ENCODE measurements at regions not wholly inside any gene's neighbourhood (a gene's known extent, or its start where the extent isn't known, plus 50 kb on each side); places are given as distances from the start of the nearest gene placed in this dataset.
"Not testable (repeated sequence)": the region's sequence is repeated elsewhere in the genome, so short reads cannot be mapped to it uniquely, and the experiment has no call there.

- no peak for TF ChIP-seq DEAF1 (CRISPR knock-in tag; IDR thresholded peaks at IDR 0.05)
- TF ChIP-seq PRPF4 (IDR thresholded peaks at IDR 0.05; ENCODE audit: insufficient read depth, low read depth, low read length, poor library complexity, severe bottlenecking) = no peak
- TF ChIP-seq ZNF232 (CRISPR knock-in tag; IDR thresholded peaks at IDR 0.05) = no peak
- TF ChIP-seq BMI1 (IDR thresholded peaks at IDR 0.05; ENCODE audit: low read length) = no peak
- no peak for TF ChIP-seq ATF2 (CRISPR knock-in tag; IDR thresholded peaks at IDR 0.05)
Measured at GRCh38 chr2:185284696-185285095, 453.9 kb upstream of the FSIP2 start (continued).

GRCh38 chr2:185290012-185290411 is 448.6 kb upstream of the FSIP2 start:
- H3K9me1 ChIP-seq (ENCODE audit: control insufficient read depth, insufficient read depth, low read length); H3K4me2 ChIP-seq (ENCODE audit: insufficient read depth, low read length); POLR2A ChIA-PET; H3K4me1 ChIP-seq (replicated peaks in 1 of 2; ENCODE audit: control insufficient read depth in 2 of 2, insufficient read depth in 2 of 2, low read length in 2 of 2); H3K36me3 ChIP-seq (ENCODE audit: control insufficient read depth, insufficient read depth, low read length); in situ Hi-C loops (cut with MboI); H3K9ac ChIP-seq (ENCODE audit: insufficient read depth in 1 of 2, low read depth in 2 of 2, low read length in 2 of 2); ATAC-seq; CTCF ChIA-PET (ENCODE audit: low intra/inter-chr PET ratio); H3K9me3 ChIP-seq (replicated peaks; ENCODE audit: control insufficient read depth, insufficient read depth, low read depth, low read length); intact Hi-C loops (cut with micrococcal nuclease); H3K79me2 ChIP-seq (ENCODE audit: control insufficient read depth, insufficient read depth, low read length); H4K20me1 ChIP-seq (replicated peaks; ENCODE audit: control insufficient read depth, insufficient read depth, low read length); DNase-seq (ENCODE audit: extremely low read depth in 1 of 4, low spot score in 3 of 4); BruUV-seq (replicated peaks); H3K4me3 ChIP-seq; H3K27me3 ChIP-seq (ENCODE audit: control insufficient read depth in 2 of 2, insufficient read depth in 2 of 2, low read length in 2 of 2); H2AFZ ChIP-seq (ENCODE audit: low read depth, low read length); H3K27ac ChIP-seq (ENCODE audit: extremely low read depth, low read depth, low read length); FAIRE-seq: not testable (repeated sequence)
- WGBS (ENCODE audit: insufficient coverage, low coverage, missing lambda C conversion rate) = 3% methylated on average over 6 of the region's 6 CpGs
